Progenitor cell of endocrine pancreas (in vitro differentiated cells): ENCODE measurements at regions not wholly inside any gene's neighbourhood (a gene's known extent, or its start where the extent isn't known, plus 50 kb on each side); places are given as distances from the start of the nearest gene placed in this dataset.

Source experiments
- DNase-seq: peaks from one replicate; pipeline ENCODE4 v3.0.0; 2021; ENCODE audit warnings: low spot score; ENCODE audit not compliant: unreplicated experiment
- H3K27ac Mint-ChIP-seq: 2 replicates; pipeline ENCODE4 v1.8.0; 2021; ENCODE audit warnings: mild to moderate bottlenecking, moderate library complexity, mixed read lengths
- H3K27me3 Mint-ChIP-seq: 2 replicates; pipeline ENCODE4 v1.8.0; 2021; ENCODE audit warnings: mixed read lengths
- H3K36me3 Mint-ChIP-seq: 2 replicates; pipeline ENCODE4 v1.8.0; 2022; ENCODE audit warnings: mixed read lengths; ENCODE audit not compliant: insufficient read depth
- H3K4me1 Mint-ChIP-seq: 2 replicates; pipeline ENCODE4 v1.8.0; 2021; ENCODE audit warnings: low read depth, mixed read lengths
- H3K4me3 Mint-ChIP-seq: 2 replicates; pipeline ENCODE4 v1.8.0; 2021; ENCODE audit warnings: low read depth, mild to moderate bottlenecking, moderate library complexity, mixed read lengths
- H3K9me3 Mint-ChIP-seq: 2 replicates; pipeline ENCODE4 v1.8.0; 2021; ENCODE audit warnings: low read depth, mixed read lengths
- TF ChIP-seq, protein P1 (sequence below): fragments of 200-600 bp; sonication (generic); IDR thresholded peaks from one replicate; pipeline ENCODE4 v1.5.0; 2021; ENCODE audit warnings: antibody characterized with exemption, mild to moderate bottlenecking; ENCODE audit not compliant: unreplicated experiment

DNA sequence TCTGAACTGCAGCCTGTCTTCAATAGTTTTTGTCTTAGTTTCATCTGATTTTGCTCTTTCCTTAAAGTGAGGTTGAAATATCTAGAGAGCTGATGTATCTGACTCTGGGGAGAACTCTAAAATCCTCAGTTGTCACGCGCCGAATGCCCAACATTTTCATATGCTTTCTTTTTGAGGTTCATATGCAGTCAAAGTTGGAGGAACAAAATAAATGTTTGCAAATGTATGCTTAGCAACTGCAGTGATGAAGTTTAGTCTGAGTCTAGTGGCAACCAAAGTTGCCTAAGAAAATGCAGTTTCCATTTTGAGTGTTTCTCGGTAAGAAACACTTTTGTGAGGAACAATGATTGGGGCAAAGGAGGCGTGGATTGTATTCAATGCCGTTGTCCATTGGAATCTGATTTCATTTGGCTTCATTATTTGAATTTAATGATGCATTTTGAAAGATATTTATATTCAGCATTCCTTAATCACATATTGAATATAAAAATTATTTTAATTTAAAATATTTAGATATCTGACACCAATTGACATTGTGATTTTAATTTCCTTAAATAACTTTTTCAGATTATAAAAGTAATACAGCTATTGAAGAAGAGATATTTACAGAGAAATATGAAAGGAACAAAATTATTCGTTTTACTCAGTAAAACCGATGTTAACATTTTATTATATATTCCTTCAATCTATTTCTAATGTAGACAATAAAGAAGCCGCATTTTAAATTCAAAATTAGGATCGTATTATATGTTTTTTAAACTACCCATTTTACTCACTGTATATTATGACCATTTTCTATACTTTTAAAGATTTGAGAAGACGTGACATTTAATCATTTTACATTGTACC is 122.0 kb downstream of the PLEKHG1 start:
- TF ChIP-seq, protein P1, sequence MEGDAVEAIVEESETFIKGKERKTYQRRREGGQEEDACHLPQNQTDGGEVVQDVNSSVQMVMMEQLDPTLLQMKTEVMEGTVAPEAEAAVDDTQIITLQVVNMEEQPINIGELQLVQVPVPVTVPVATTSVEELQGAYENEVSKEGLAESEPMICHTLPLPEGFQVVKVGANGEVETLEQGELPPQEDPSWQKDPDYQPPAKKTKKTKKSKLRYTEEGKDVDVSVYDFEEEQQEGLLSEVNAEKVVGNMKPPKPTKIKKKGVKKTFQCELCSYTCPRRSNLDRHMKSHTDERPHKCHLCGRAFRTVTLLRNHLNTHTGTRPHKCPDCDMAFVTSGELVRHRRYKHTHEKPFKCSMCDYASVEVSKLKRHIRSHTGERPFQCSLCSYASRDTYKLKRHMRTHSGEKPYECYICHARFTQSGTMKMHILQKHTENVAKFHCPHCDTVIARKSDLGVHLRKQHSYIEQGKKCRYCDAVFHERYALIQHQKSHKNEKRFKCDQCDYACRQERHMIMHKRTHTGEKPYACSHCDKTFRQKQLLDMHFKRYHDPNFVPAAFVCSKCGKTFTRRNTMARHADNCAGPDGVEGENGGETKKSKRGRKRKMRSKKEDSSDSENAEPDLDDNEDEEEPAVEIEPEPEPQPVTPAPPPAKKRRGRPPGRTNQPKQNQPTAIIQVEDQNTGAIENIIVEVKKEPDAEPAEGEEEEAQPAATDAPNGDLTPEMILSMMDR = no peak
- H3K4me1 Mint-ChIP-seq = peaks cover 41% of the 10 kb centered on the region
- no peak for DNase-seq
- H3K36me3 Mint-ChIP-seq = peaks cover 2% of the 10 kb centered on the region
- H3K4me3 Mint-ChIP-seq = peak overlapping the region; percentile 67
- H3K27ac Mint-ChIP-seq = peak overlapping the region; percentile 98
- no peaks in the 10 kb centered on the region for H3K9me3 Mint-ChIP-seq
- H3K27me3 Mint-ChIP-seq = no peaks in the 10 kb centered on the region

DNA sequence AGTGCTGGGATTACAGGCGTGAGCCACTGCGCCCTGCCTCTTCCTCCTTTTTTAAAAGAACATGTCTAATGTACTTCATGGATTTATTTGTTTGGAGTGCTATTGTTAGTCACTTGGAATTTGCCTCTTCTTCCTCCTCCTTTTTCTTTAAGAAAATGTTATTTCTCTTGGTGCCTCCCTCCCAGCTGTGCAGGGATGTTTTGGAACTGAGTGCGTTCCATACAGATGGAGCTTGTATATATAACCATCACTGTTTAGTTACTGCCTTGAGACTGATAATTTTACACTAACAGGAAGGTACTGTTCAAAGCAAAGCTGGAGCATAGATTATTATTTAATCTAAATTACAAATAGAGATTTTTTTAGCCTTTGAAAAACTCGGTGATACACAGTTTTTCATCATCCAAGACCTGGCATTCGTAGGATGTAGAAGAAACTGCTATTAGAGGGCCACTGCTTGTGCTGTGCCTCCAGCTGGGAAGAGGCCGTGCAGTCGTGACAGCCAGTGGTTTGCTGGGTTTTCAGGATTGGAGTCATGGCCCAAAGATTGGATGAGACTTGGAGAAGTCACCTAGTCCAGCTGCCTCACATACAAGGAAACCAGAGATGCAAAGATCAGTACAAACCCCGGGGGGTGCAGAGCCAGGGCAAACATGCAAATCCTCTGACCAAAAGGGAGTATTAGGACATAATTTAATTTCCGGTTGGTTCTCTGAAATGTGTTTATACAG is 123.1 kb downstream of the PLEKHG1 start:
- DNase-seq = no peak
- Mint-ChIP-seq H3K4me3 (peak overlapping the region; percentile 23), H3K9me3 (no peaks in the 10 kb centered on the region), H3K4me1 (peaks cover 37% of the 10 kb centered on the region), H3K36me3 (peaks cover 3% of the 10 kb centered on the region), H3K27ac (peak overlapping the region; percentile 86), H3K27me3 (no peaks in the 10 kb centered on the region)
- TF ChIP-seq, protein P1 = no peak

DNA sequence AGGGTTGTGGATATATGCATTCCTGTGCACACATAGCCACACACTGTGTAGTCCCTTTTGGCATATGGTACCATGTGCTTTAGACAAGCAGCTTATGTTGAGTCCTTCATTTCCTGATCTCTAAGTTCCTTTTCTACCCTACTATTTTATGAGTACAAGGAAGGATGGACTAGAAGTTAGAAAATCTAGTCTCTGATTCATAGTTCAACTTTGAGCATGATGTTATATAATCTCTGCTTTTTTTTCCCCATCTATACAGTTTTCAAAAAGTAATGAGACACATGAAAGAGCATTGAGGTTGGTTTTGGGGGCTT is 123.6 kb downstream of the PLEKHG1 start:
- Mint-ChIP-seq H3K9me3 (no peaks in the 10 kb centered on the region), H3K27ac (peak overlapping the region; percentile 26), H3K4me3 (no peak overlapping the region), H3K36me3 (peaks cover 3% of the 10 kb centered on the region), H3K4me1 (peaks cover 37% of the 10 kb centered on the region), H3K27me3 (no peaks in the 10 kb centered on the region)
- DNase-seq = no peak
- TF ChIP-seq, protein P1 = no peak

DNA sequence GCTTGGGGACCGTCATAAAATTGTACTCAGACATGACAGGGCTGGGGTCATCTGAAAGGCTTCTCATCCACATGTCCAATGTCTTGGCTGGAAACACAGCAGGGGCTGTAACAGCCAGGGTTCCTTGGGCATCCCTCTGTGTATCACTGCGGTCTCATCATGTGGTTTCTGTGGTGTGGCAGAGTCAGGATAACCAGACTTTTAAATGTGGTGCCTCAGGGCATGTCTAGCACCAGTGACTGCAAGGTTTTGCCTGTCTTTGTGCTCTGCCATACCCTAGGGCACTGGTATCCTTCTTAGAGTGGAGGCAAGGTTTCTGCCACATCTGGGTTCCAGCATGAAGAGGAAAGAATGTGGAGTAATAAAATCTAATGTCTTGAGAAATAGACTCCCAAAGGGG is 124.2 kb downstream of the PLEKHG1 start:
- H3K27ac Mint-ChIP-seq = no peak overlapping the region
- H3K4me3 Mint-ChIP-seq = no peak overlapping the region
- peaks cover 34% of the 10 kb centered on the region for H3K4me1 Mint-ChIP-seq

DNA sequence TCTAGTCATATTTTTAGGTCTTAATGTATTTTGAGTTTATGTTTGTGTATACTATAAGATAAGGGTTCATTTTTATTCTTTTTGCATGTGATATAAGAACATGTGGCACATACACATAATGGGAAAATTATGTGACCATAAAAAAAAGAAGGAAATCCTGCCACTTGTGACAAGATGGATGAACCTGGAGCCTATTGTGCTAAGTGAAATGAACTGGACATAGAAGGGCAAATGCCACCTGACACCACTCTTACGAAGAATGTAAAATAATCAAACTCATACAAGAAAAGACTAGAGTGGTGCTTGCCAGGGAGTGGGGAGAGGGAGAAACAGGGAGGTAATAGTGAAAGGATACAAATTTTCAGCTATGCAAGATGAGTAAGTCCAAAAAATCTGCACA is 126.1 kb downstream of the PLEKHG1 start:
- no peak for DNase-seq
- no peaks in the 10 kb centered on the region for H3K27me3 Mint-ChIP-seq
- peaks cover 24% of the 10 kb centered on the region for H3K4me1 Mint-ChIP-seq
- H3K9me3 Mint-ChIP-seq = no peaks in the 10 kb centered on the region
- peaks cover 8% of the 10 kb centered on the region for H3K36me3 Mint-ChIP-seq
- H3K4me3 Mint-ChIP-seq = no peak overlapping the region
- TF ChIP-seq, protein P1 = no peak
- no peak overlapping the region for H3K27ac Mint-ChIP-seq

More for the DNA sequence above, 124.2 kb downstream of the PLEKHG1 start:
- H3K36me3 Mint-ChIP-seq = peaks cover 3% of the 10 kb centered on the region
- DNase-seq = no peak
- TF ChIP-seq, protein P1 = no peak
- H3K9me3 Mint-ChIP-seq = no peaks in the 10 kb centered on the region
- no peaks in the 10 kb centered on the region for H3K27me3 Mint-ChIP-seq
